VCaP (cell line): ENCODE measurements at regions not wholly inside any gene's neighbourhood (a gene's known extent, or its start where the extent isn't known, plus 50 kb on each side); places are given as distances from the start of the nearest gene placed in this dataset.

Source experiments
- H3K27ac ChIP-seq: fragments of 450-650 bp; 2 replicates; pipeline ENCODE4 v1.5.1; 2017
- CTCF ChIP-seq: fragments of 450-650 bp; conservative IDR thresholded peaks from 2 replicates; pipeline ENCODE4 v1.5.1; 2017; ENCODE audit warnings: mild to moderate bottlenecking, moderate library complexity

DNA sequence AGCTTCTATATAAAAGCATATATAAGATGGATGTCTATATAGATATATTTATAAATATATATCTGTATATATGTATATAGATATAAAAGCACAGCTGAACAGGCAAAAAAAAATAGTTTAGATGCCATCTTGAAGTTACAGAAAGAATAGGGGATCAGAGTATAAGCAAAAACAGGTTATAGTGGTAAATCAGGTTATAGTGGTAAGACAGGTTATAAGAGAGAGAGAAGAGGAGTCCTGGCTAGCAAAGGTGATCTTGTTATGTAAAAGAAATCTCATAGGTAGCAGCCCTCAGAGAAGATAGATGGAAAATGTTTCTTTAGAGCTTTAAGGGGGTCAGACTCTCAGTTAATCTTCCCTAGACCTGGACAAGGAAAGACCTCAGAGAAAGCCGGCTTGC is 1263.1 kb downstream of the PCDH7 start:
- H3K27ac ChIP-seq, result no peak overlapping the region
- no peak for TF ChIP-seq CTCF

DNA sequence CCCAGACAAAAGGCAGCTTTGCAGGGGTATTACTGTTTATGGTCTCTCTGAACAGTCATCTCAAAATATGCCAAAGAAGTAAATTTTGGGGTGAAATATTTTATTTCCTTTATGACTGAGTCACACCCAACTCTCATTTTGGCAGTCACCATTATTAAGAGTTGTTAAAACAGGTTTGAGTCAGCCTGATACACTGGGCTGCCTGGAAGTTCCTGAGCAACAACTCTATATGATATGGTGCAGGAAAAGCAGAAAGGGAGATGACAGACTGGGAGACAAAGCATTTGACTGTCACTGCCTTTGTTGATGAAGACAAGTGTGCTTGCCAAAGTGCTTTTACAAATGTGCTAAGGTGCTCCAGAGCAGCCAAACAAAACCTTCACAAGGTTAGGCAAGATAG is 1263.5 kb downstream of the PCDH7 start:
- no peak for TF ChIP-seq CTCF

GRCh38 chr4:31984872-31985271 is 1264.7 kb downstream of the PCDH7 start:
- TF ChIP-seq CTCF, result no peak
- H3K27ac ChIP-seq, result no peak overlapping the region

More for the DNA sequence above, 1263.5 kb downstream of the PCDH7 start:
- H3K27ac ChIP-seq, result no peak overlapping the region

DNA sequence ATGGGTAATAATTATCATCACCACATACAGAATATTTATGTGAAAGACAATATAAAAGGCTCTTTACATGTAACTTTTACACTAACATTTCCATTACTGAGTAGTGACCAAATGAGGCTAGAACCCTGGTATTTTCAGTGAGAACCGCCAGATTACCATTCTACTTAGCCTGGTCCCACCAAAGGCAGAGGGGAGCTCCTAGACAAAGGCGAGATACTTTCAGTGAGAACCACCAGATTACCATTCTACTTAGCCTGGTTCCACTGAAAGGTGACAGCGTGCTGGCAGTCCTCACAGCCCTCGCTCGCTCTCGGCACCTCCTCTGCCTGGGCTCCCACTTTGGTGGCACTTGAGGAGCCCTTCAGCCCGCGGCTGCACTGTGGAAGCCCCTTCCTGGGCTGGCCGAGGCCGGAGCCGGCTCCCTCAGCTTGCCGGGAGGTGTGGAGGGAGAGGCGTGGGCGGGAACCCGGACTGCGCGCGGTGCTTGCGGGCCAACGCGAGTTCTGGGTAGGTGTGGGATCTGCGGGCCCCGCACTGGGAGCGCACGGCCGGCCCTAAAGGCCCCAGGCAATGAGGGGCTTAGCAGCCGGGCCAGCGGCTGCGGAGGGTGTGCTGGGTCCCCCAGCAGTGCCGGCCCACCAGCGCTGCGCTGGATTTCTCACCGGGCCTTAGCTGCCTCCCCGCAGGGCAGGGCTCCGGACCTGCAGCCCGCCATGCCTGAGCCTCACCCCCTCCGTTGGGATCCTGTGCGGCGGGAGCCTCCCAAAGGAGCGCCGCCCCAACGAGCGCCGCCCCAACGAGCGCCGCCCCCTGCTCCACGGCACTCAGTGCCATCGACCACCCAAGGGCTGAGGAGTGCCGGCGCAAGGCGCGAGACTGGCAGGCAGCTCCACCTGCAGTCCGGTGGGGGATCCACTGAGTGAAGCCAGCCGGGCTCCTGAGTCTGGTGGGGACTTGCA is 1276.1 kb downstream of the PCDH7 start:
- no peak overlapping the region for H3K27ac ChIP-seq
- TF ChIP-seq CTCF, result no peak

- no peak for TF ChIP-seq CTCF
- H3K27ac ChIP-seq, result no peak overlapping the region
Measured at GRCh38 chr4:31998807-31999206, 1278.6 kb downstream of the PCDH7 start.

- H3K27ac ChIP-seq, result no peak overlapping the region
- no peak for TF ChIP-seq CTCF
Measured at GRCh38 chr4:31999848-32000247, 1279.7 kb downstream of the PCDH7 start.

GRCh38 chr4:32000846-32001488 is 1280.8 kb downstream of the PCDH7 start:
- no peak overlapping the region for H3K27ac ChIP-seq
- TF ChIP-seq CTCF, result no peak
